Activated naive CD4-positive, alpha-beta T cell treated with Interleukin-2 at 50 U/mL for 16 hours (primary cell): ENCODE measurements at regions not wholly inside any gene's neighbourhood (a gene's known extent, or its start where the extent isn't known, plus 50 kb on each side); places are given as distances from the start of the nearest gene placed in this dataset.

Source experiments
- DNase-seq: peaks from one replicate; pipeline ENCODE4 v3.0.0-alpha.2; 2020

GRCh38 chr11:80816454-80816847 lies 1375.6 kb upstream of the TENM4 start:
- DNase-seq: no peak

- DNase-seq: no peak
These were observed 1375.1 kb upstream of the TENM4 start for GRCh38 chr11:80815752-80816453.

GRCh38 chr11:80814813-80815212 lies 1374.0 kb upstream of the TENM4 start:
- no peak for DNase-seq

GRCh38 chr11:80810695-80811094 lies 1369.9 kb upstream of the TENM4 start:
- no peak for DNase-seq

- DNase-seq: no peak
These were observed 1357.3 kb upstream of the TENM4 start for GRCh38 chr11:80798174-80798573.

- no peak for DNase-seq
These were observed 1342.7 kb upstream of the TENM4 start for GRCh38 chr11:80783561-80783960.

GRCh38 chr11:80782135-80782885 lies 1341.5 kb upstream of the TENM4 start:
- no peak for DNase-seq

GRCh38 chr11:80779905-80780605 lies 1339.2 kb upstream of the TENM4 start:
- DNase-seq: no peak

GRCh38 chr11:80778941-80779340 lies 1338.1 kb upstream of the TENM4 start:
- DNase-seq: no peak

GRCh38 chr11:80778432-80778831 lies 1337.6 kb upstream of the TENM4 start:
- DNase-seq: no peak

- no peak for DNase-seq
These were observed 1333.1 kb upstream of the TENM4 start for GRCh38 chr11:80773919-80774318.

- no peak for DNase-seq
These were observed 1330.2 kb upstream of the TENM4 start for GRCh38 chr11:80771017-80771416.

GRCh38 chr11:80758787-80759186 lies 1318.0 kb upstream of the TENM4 start:
- no peak for DNase-seq

- no peak for DNase-seq
These were observed 1307.5 kb upstream of the TENM4 start for GRCh38 chr11:80748207-80748925.

- no peak for DNase-seq
These were observed 1305.5 kb upstream of the TENM4 start for GRCh38 chr11:80746300-80746699.

- DNase-seq: no peak
These were observed 1304.6 kb upstream of the TENM4 start for GRCh38 chr11:80745416-80745815.

GRCh38 chr11:80733790-80734189 lies 1293.0 kb upstream of the TENM4 start:
- no peak for DNase-seq

- DNase-seq: no peak
These were observed 1292.5 kb upstream of the TENM4 start for GRCh38 chr11:80733361-80733760.

GRCh38 chr11:80727315-80727714 lies 1286.5 kb upstream of the TENM4 start:
- no peak for DNase-seq

GRCh38 chr11:80726236-80726635 lies 1285.4 kb upstream of the TENM4 start:
- no peak for DNase-seq

GRCh38 chr11:80724366-80724765 lies 1283.5 kb upstream of the TENM4 start:
- DNase-seq: no peak

GRCh38 chr11:80722629-80723028 lies 1281.8 kb upstream of the TENM4 start:
- no peak for DNase-seq

GRCh38 chr11:80720295-80720694 lies 1279.5 kb upstream of the TENM4 start:
- no peak for DNase-seq
